ENCODE measurements at regions not wholly inside any gene's neighbourhood (a gene's known extent, or its start where the extent isn't known, plus 50 kb on each side); places are given as distances from the start of the nearest gene placed in this dataset.

GRCh38 chr13:75165543-75166230, 316.3 kb downstream of the TBC1D4 start:
- no peak for TF ChIP-seq CTCF (IDR thresholded peaks at IDR 0.05; ENCODE audit: control insufficient read depth, extremely low read depth, insufficient read depth)
- H3K4me3 ChIP-seq (ENCODE audit: low read depth, low read length), result no peak overlapping the region
- no peak for DNase-seq (ENCODE audit: low read depth)

GRCh38 chr13:75161804-75162203, 320.2 kb downstream of the TBC1D4 start:
- no peak overlapping the region for H3K4me3 ChIP-seq (ENCODE audit: low read depth, low read length)
- DNase-seq (ENCODE audit: low read depth), result no peak
- TF ChIP-seq CTCF (IDR thresholded peaks at IDR 0.05; ENCODE audit: control insufficient read depth, extremely low read depth, insufficient read depth), result no peak

GRCh38 chr13:75160984-75161383, 321.0 kb downstream of the TBC1D4 start:
- no peak for DNase-seq (ENCODE audit: low read depth)
- no peak overlapping the region for H3K4me3 ChIP-seq (ENCODE audit: low read depth, low read length)
- no peak for TF ChIP-seq CTCF (IDR thresholded peaks at IDR 0.05; ENCODE audit: control insufficient read depth, extremely low read depth, insufficient read depth)

GRCh38 chr13:75154331-75154730, 327.6 kb downstream of the TBC1D4 start:
- TF ChIP-seq CTCF (IDR thresholded peaks at IDR 0.05; ENCODE audit: control insufficient read depth, extremely low read depth, insufficient read depth), result no peak
- H3K4me3 ChIP-seq (ENCODE audit: low read depth, low read length), result no peak overlapping the region
- DNase-seq (ENCODE audit: low read depth), result no peak

- no peak for DNase-seq (ENCODE audit: low read depth)
- H3K4me3 ChIP-seq (ENCODE audit: low read depth, low read length), result no peak overlapping the region
- TF ChIP-seq CTCF (IDR thresholded peaks at IDR 0.05; ENCODE audit: control insufficient read depth, extremely low read depth, insufficient read depth), result no peak
Observed at GRCh38 chr13:75153834-75154233, 328.1 kb downstream of the TBC1D4 start.

- DNase-seq (ENCODE audit: low read depth), result no peak
- TF ChIP-seq CTCF (IDR thresholded peaks at IDR 0.05; ENCODE audit: control insufficient read depth, extremely low read depth, insufficient read depth), result no peak
Observed at GRCh38 chr13:75153386-75153785, 328.6 kb downstream of the TBC1D4 start.

GRCh38 chr13:75151081-75151643, 330.8 kb downstream of the TBC1D4 start:
- DNase-seq (ENCODE audit: low read depth), result no peak
- TF ChIP-seq CTCF (IDR thresholded peaks at IDR 0.05; ENCODE audit: control insufficient read depth, extremely low read depth, insufficient read depth), result no peak
- no peak overlapping the region for H3K4me3 ChIP-seq (ENCODE audit: low read depth, low read length)

More at GRCh38 chr13:75153386-75153785, 328.6 kb downstream of the TBC1D4 start:
- no peak overlapping the region for H3K4me3 ChIP-seq (ENCODE audit: low read depth, low read length)

Measured in LNCaP clone FGC (cell line).